GM23248 (cell line): ENCODE measurements at regions not wholly inside any gene's neighbourhood (a gene's known extent, or its start where the extent isn't known, plus 50 kb on each side); places are given as distances from the start of the nearest gene placed in this dataset.

Experiments
- EZH2 ChIP-seq: fragments of 200-600 bp; sonication (generic); IDR thresholded peaks from 2 replicates; pipeline ENCODE4 v1.6.1; 2018; ENCODE audit warnings: antibody characterized with exemption, mild to moderate bottlenecking; ENCODE audit not compliant: insufficient read depth, poor library complexity, severe bottlenecking
- EZH2phosphoT487 ChIP-seq: fragments of 200-600 bp; sonication (generic); IDR thresholded peaks from 2 replicates; pipeline ENCODE4 v1.6.1; 2018; ENCODE audit warnings: antibody characterized with exemption, moderate library complexity, mild to moderate bottlenecking, low read depth; ENCODE audit not compliant: insufficient read depth

DNA sequence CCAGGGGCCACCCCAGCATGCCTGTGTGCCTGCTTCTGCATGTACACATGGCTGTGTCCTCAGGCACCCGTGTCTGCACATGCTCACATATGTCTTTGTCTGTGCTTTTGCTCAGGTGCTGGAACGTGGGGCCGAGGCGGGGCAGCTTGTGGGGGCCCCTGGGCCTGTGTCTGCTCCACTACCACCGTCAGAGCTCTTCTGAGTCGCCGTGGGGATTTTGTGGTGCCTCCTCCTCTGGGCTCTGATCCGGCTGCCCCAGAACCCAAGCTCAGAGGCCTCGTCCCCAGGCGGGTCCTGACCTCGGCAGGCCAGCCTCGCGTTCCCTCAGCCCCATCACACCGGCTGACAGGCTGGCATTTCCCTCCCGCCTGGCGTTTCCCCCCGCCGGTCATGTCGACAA lies 104.6 kb upstream of the ACTRT2 start:
- TF ChIP-seq EZH2 (no peak), EZH2phosphoT487 (no peak)
